NB4 (cell line): ENCODE measurements at regions not wholly inside any gene's neighbourhood (a gene's known extent, or its start where the extent isn't known, plus 50 kb on each side); places are given as distances from the start of the nearest gene placed in this dataset.

Source experiments
- TF ChIP-seq, protein P1 (sequence below): IDR thresholded peaks from 2 replicates; pipeline ENCODE4 v1.6.1; 2011; ENCODE audit warnings: low read depth, low read length
- TF ChIP-seq, protein P2 (sequence below): IDR thresholded peaks from one replicate; pipeline ENCODE4 v1.5.1; 2012; ENCODE audit warnings: low read depth, low read length

DNA sequence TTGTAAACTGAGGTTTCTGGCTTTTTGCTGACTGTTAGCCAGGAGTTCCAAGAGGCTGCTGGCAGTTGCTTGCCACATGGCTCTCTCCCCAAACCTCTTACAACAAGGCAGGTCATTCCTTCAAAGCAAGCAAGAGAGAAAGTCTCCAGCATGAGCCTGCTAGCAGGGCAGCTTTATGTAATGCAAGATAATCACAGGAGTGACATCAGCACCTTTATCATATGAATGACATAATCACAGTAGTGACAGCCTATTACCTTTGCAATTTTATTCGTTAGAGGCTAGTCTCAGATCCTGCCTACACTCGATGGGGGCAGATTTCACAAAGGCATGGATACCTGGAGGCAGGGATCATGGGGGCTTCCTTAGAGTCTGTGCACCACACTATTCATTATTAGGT lies 79.5 kb upstream of the KCNJ16 start:
- TF ChIP-seq, protein P1, sequence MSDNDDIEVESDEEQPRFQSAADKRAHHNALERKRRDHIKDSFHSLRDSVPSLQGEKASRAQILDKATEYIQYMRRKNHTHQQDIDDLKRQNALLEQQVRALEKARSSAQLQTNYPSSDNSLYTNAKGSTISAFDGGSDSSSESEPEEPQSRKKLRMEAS = no peak
- TF ChIP-seq, protein P2, sequence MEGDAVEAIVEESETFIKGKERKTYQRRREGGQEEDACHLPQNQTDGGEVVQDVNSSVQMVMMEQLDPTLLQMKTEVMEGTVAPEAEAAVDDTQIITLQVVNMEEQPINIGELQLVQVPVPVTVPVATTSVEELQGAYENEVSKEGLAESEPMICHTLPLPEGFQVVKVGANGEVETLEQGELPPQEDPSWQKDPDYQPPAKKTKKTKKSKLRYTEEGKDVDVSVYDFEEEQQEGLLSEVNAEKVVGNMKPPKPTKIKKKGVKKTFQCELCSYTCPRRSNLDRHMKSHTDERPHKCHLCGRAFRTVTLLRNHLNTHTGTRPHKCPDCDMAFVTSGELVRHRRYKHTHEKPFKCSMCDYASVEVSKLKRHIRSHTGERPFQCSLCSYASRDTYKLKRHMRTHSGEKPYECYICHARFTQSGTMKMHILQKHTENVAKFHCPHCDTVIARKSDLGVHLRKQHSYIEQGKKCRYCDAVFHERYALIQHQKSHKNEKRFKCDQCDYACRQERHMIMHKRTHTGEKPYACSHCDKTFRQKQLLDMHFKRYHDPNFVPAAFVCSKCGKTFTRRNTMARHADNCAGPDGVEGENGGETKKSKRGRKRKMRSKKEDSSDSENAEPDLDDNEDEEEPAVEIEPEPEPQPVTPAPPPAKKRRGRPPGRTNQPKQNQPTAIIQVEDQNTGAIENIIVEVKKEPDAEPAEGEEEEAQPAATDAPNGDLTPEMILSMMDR = no peak
